NCI-H2081 (cell line): ENCODE measurements at regions not wholly inside any gene's neighbourhood (a gene's known extent, or its start where the extent isn't known, plus 50 kb on each side); places are given as distances from the start of the nearest gene placed in this dataset.
"Not testable (repeated sequence)": the region's sequence is repeated elsewhere in the genome, so short reads cannot be mapped to it uniquely, and the experiment has no call there.

ENCODE experiments used
- DNase-seq, 2 experiments: peaks; one replicate each; lab custom pipeline; 2025; lab: John Stamatoyannopoulos, UW

GRCh38 chrX:12052109-12052508 lies 86.2 kb upstream of the FRMPD4 start:
- DNase-seq: no peak

- no peak for DNase-seq
Observed at GRCh38 chrX:12058087-12058486, 80.2 kb upstream of the FRMPD4 start.

- DNase-seq: no peak
Observed at GRCh38 chrX:12060489-12061260, 77.6 kb upstream of the FRMPD4 start.

GRCh38 chrX:12065251-12065650 lies 73.0 kb upstream of the FRMPD4 start:
- DNase-seq: no peak

- DNase-seq: no peak
Observed at GRCh38 chrX:12076046-12076445, 62.2 kb upstream of the FRMPD4 start.

GRCh38 chrX:12080265-12080664 lies 58.0 kb upstream of the FRMPD4 start:
- peak; percentile 53 to 68 for DNase-seq

GRCh38 chrX:12082959-12083358 lies 55.3 kb upstream of the FRMPD4 start:
- DNase-seq: not testable (repeated sequence)
